Fibroblast of pulmonary artery (primary cell): ENCODE measurements at regions not wholly inside any gene's neighbourhood (a gene's known extent, or its start where the extent isn't known, plus 50 kb on each side); places are given as distances from the start of the nearest gene placed in this dataset.

ENCODE experiments used
- DNase-seq: peaks from one replicate; pipeline ENCODE4 v3.0.0-alpha.2; 2010; ENCODE audit warnings: low read depth
- H3K4me3 ChIP-seq: replicated peaks from 2 replicates; pipeline ENCODE4 v1.5.1; 2011; ENCODE audit warnings: low read depth, mild to moderate bottlenecking, control low read depth, low read length, moderate library complexity
- CTCF ChIP-seq: IDR thresholded peaks from 2 replicates; pipeline ENCODE4 v1.5.1; 2011; ENCODE audit warnings: mild to moderate bottlenecking, control low read depth, low read length, inconsistent platforms; ENCODE audit errors: missing control alignments

- no peak for DNase-seq
- TF ChIP-seq CTCF, result no peak
- no peak overlapping the region for H3K4me3 ChIP-seq
These were observed 99.7 kb upstream of the PLCB4 start for GRCh38 chr20:8969146-8969583.

DNA sequence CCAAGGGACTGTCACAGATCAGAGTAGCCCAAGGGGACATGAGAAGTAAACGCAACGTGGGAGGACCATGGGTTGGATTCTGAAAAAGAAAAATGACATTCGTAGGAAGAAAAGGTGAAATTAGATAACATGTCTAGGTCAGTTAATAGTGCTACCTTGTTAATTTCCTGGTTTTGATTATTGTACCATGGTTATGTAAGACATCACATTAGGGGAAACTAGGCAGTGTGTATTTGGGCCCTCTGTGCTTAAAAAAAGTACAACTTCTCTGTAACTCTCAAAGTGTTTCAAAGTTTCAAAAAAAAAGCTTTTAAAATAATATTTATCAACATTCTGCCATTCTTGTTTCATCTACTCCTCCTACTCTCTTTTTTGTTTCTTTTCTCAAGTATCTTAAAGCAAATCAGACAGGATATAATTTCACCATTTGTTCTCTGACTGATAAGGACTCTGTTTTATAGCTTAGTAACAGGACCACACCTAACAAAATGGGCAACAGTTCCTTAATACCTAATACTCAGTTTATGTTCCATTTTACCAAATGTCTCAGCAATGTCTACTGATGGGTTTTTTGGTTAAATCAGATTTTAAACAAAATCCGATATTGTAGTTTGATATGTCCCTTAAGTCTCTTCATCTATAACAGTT is 97.1 kb upstream of the PLCB4 start:
- no peak for TF ChIP-seq CTCF
- H3K4me3 ChIP-seq, result no peak overlapping the region
- DNase-seq, result no peak

DNA sequence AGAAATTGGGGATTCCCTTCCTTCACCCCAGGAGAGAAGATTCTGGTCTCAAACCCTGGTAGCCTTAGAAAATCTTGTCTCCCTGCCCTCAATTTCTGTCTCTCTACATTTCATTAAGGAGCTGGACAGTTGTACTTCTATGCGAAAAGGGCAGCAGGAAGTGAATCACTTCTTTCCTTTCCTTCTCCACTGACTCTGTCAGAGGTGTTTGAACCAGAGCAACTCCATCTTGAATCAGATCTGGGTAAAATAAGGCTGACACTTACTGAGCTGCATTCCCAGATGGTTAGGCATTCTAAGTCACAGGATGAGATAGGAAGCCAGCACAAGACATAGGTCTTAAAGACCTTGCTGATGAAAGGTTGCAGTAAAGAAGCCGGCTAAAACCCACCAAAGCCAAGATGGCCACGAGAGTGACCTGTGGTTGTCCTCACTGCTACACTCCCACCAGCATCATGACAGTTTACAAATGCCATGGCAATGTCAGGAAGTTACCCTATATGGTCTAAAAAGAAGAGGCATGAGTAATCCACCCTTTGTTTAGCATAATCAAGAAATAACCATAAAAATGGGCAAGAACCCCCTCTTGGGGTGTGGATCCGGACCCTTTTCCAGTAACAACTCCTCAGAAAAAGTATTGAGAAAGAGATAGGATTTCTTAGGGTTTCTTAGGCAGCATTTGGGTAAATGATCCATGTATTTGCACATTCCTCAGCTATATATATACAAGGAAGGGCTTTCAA is 95.8 kb upstream of the PLCB4 start:
- H3K4me3 ChIP-seq, result no peak overlapping the region
- TF ChIP-seq CTCF, result no peak

DNA sequence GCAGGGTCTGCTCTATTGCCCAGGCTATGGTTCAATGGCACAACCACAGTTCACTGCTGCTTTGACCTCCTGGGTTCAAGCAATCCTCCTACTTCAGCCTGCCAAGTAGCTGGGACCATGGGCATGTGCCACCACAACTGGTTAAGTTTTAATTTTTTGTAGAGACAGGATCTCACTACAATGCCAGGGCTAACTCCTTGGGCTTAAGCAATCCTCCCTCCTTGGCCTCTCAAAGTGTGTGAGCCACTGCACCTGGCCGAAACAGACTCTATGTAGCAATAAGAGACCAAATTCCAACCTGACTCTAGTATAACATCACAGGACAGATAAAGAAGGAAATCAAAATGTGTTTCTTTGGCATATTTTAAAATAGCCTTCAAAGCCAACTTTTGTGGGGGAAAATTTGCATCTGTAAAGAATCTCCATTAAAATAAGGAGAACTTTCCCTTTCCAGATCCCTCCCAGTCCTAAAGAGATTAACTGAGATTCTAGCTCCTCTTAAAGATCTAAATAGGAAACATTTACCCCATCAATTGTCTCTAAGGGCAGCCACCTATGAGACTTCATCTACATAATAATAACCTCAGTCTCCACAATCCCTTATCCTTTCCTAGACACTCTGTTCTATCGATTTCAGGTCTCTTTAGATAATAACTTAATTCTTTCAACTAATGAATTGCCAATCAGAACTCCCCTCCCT is 94.7 kb upstream of the PLCB4 start:
- no peak overlapping the region for H3K4me3 ChIP-seq
- TF ChIP-seq CTCF, result no peak
- no peak for DNase-seq

More for the DNA sequence above, 95.8 kb upstream of the PLCB4 start:
- DNase-seq, result no peak

DNA sequence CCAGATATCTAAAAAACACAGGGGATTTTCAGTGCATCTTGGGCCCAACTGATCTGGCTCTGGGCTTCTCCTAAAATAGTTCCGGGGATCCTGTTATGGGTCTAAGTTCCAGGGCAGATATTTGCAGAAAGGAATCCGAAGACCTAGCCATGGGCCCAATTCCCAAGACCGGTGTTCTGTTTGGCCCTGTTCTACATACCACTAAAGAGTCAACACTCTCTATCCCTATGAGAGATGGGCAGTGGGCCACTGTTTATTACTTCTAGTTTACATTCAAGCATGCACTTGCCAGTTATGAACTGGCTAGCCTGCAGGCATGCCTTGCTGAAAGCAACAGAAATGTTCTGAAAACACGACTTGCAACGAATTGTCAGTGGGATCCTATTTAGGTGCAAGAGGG is 87.4 kb upstream of the PLCB4 start:
- DNase-seq, result no peak
- TF ChIP-seq CTCF, result no peak
- no peak overlapping the region for H3K4me3 ChIP-seq

DNA sequence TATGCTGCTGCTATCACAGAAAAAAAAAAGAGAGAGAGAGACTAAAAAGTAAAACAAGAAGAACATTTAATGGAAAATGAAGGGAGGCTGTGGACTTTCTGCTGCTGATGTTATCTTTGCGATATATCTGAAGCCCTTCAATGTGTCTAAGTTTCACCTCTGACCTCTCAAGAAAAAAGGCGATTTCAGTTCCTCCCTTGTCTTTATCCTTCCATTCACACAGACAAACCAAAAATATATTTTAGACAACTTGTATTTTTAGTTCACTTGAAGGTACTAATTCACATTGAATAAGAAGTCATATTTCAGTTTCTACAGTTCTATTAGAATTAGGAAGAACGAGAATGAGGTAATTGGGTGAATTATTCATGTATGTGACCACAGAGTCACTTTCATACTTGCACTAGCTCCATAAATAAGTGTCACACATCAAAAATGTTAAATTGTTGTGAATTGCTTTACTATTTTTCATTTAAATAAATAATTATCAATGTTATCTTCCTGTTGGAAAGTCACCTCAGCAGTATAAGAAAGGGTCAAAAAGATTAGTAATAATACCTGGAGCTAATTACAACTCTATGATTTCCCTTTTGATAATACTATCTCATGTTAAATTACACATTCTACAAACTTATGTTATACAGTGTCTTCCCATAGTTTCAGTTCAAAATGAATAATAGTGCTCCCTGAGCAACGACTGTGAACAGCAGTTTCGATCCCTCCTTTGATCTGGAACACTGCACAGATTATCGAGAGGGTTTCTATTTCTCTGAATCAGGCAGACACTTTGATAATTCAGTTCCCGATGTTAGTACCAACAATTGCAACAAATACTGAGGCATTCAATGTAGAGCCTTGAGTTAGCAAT is 85.2 kb upstream of the PLCB4 start:
- TF ChIP-seq CTCF, result no peak
- H3K4me3 ChIP-seq, result no peak overlapping the region
- DNase-seq, result no peak
